ENCODE measurements at regions not wholly inside any gene's neighbourhood (a gene's known extent, or its start where the extent isn't known, plus 50 kb on each side); places are given as distances from the start of the nearest gene placed in this dataset.
"Not testable (repeated sequence)": the region's sequence is repeated elsewhere in the genome, so short reads cannot be mapped to it uniquely, and the experiment has no call there.

- DNase-seq, result no peak
Measured at GRCh38 chr11:115605871-115606497, 101.8 kb upstream of the CADM1 start.

GRCh38 chr11:115605397-115605796, 101.2 kb upstream of the CADM1 start:
- DNase-seq, result not testable (repeated sequence)

GRCh38 chr11:115599125-115599524, 94.9 kb upstream of the CADM1 start:
- DNase-seq, result no peak

- no peak for DNase-seq
Measured at GRCh38 chr11:115598257-115598901, 94.2 kb upstream of the CADM1 start.

GRCh38 chr11:115591380-115591779, 87.2 kb upstream of the CADM1 start:
- DNase-seq, result no peak

- DNase-seq, result no peak
Measured at GRCh38 chr11:115590254-115590653, 86.0 kb upstream of the CADM1 start.

- no peak for DNase-seq
Measured at GRCh38 chr11:115587718-115588342, 83.6 kb upstream of the CADM1 start.

- DNase-seq, result no peak
Measured at GRCh38 chr11:115585361-115586024, 81.3 kb upstream of the CADM1 start.

- no peak for DNase-seq
Measured at GRCh38 chr11:115581871-115582639, 77.8 kb upstream of the CADM1 start.

- no peak for DNase-seq
Measured at GRCh38 chr11:115580927-115581680, 76.9 kb upstream of the CADM1 start.

GRCh38 chr11:115580416-115580815, 76.2 kb upstream of the CADM1 start:
- DNase-seq, result no peak

GRCh38 chr11:115579181-115579825, 75.1 kb upstream of the CADM1 start:
- no peak for DNase-seq

GRCh38 chr11:115578275-115578674, 74.1 kb upstream of the CADM1 start:
- DNase-seq, result no peak

- DNase-seq, result no peak
Measured at GRCh38 chr11:115577701-115578100, 73.5 kb upstream of the CADM1 start.

GRCh38 chr11:115576606-115577380, 72.6 kb upstream of the CADM1 start:
- DNase-seq, result no peak

- DNase-seq, result no peak
Measured at GRCh38 chr11:115572551-115572950, 68.3 kb upstream of the CADM1 start.

- no peak for DNase-seq
Measured at GRCh38 chr11:115566180-115566764, 62.1 kb upstream of the CADM1 start.

GRCh38 chr11:115564851-115565250, 60.6 kb upstream of the CADM1 start:
- no peak for DNase-seq

- DNase-seq, result no peak
Measured at GRCh38 chr11:115561116-115561515, 56.9 kb upstream of the CADM1 start.

- no peak for DNase-seq
Measured at GRCh38 chr11:115558635-115559034, 54.4 kb upstream of the CADM1 start.

GRCh38 chr11:115557681-115558080, 53.5 kb upstream of the CADM1 start:
- DNase-seq, result no peak

Data from hematopoietic multipotent progenitor cell treated with erythropoietin and hydrocortisone succinate and interleukin-3 and kit ligand, for 6 days (in vitro differentiated cells).